GM13977 (cell line): ENCODE measurements at regions not wholly inside any gene's neighbourhood (a gene's known extent, or its start where the extent isn't known, plus 50 kb on each side); places are given as distances from the start of the nearest gene placed in this dataset.

Experiments used
- DNase-seq: peaks from one replicate; pipeline ENCODE4 v3.0.0; 2012; ENCODE audit warnings: low spot score
- in situ Hi-C: fragments of 300-500 bp; cut with MboI; formaldehyde crosslinking; loops from one replicate; pipeline ENCODE4 v1.12.0; 2022; ENCODE audit warnings: low sequenced_read_pairs, low pct_unique_long_range_greater_than_20kb, mixed read lengths, inconsistent platforms; ENCODE audit not compliant: unreplicated experiment
- TF ChIP-seq, protein P1 (sequence below): IDR thresholded peaks from 2 replicates; pipeline ENCODE4 v1.5.1; 2012; ENCODE audit warnings: mild to moderate bottlenecking, control low read depth; ENCODE audit not compliant: insufficient read depth; ENCODE audit errors: extremely low read depth, missing control alignments

GRCh38 chr6:95159557-95159956 lies 417.8 kb upstream of the MANEA start:
- DNase-seq: no peak
- in situ Hi-C loops: no loop called here

GRCh38 chr6:95169775-95170174 lies 407.6 kb upstream of the MANEA start:
- in situ Hi-C loops: no loop called here
- TF ChIP-seq, protein P1, sequence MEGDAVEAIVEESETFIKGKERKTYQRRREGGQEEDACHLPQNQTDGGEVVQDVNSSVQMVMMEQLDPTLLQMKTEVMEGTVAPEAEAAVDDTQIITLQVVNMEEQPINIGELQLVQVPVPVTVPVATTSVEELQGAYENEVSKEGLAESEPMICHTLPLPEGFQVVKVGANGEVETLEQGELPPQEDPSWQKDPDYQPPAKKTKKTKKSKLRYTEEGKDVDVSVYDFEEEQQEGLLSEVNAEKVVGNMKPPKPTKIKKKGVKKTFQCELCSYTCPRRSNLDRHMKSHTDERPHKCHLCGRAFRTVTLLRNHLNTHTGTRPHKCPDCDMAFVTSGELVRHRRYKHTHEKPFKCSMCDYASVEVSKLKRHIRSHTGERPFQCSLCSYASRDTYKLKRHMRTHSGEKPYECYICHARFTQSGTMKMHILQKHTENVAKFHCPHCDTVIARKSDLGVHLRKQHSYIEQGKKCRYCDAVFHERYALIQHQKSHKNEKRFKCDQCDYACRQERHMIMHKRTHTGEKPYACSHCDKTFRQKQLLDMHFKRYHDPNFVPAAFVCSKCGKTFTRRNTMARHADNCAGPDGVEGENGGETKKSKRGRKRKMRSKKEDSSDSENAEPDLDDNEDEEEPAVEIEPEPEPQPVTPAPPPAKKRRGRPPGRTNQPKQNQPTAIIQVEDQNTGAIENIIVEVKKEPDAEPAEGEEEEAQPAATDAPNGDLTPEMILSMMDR: no peak

More at GRCh38 chr6:95159557-95159956, 417.8 kb upstream of the MANEA start:
- TF ChIP-seq, protein P1: no peak

GRCh38 chr6:95175927-95176675 lies 401.2 kb upstream of the MANEA start:
- no peak for DNase-seq
- in situ Hi-C loops: no loop called here
- TF ChIP-seq, protein P1: no peak

More at GRCh38 chr6:95169775-95170174, 407.6 kb upstream of the MANEA start:
- no peak for DNase-seq

DNA sequence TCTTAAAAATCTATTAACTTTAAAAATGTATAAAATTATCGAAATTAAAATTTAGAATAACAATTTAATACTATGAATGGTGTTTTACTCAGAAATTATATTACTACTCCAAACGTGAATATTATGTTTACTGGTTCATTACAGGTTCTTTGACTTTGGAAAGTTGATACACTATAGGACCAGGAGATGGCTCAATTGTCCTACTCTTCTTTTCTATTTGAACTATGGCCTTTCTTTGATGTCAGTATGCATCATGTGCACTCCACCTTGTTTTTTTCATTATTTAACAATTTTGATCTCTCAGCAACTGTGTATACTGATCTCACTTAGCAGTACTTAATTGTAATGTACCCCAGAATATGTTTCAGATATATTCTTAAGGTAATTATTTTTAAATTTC lies 391.5 kb upstream of the MANEA start:
- DNase-seq: no peak
- TF ChIP-seq, protein P1: no peak
- in situ Hi-C loops: no loop called here

GRCh38 chr6:95186710-95187109 lies 390.6 kb upstream of the MANEA start:
- in situ Hi-C loops: no loop called here
- no peak for DNase-seq
- TF ChIP-seq, protein P1: no peak

GRCh38 chr6:95197590-95197989 lies 379.7 kb upstream of the MANEA start:
- TF ChIP-seq, protein P1: no peak
- in situ Hi-C loops: no loop called here
- DNase-seq: no peak
